Mesenchymal stem cell (in vitro differentiated cells and primary cell): ENCODE measurements at regions not wholly inside any gene's neighbourhood (a gene's known extent, or its start where the extent isn't known, plus 50 kb on each side); places are given as distances from the start of the nearest gene placed in this dataset.

Source experiments
- DNase-seq: peaks from one replicate; pipeline ENCODE4 v3.0.0-alpha.2; 2013
- H2AFZ ChIP-seq: one replicate; pipeline ENCODE4 v1.6.1; 2013; ENCODE audit warnings: low read depth, mild to moderate bottlenecking, control low read depth, inconsistent platforms, low read length, moderate library complexity
- H2AK5ac ChIP-seq: 2 replicates; pipeline ENCODE4 v1.6.1; 2013; ENCODE audit warnings: low read length, moderate library complexity, mild to moderate bottlenecking, inconsistent platforms; ENCODE audit not compliant: severe bottlenecking
- H2BK120ac ChIP-seq: one replicate; pipeline ENCODE4 v1.6.1; 2013; ENCODE audit warnings: low read depth, mild to moderate bottlenecking, inconsistent platforms, low read length, moderate library complexity
- H2BK12ac ChIP-seq, 2 experiments: one replicate each; pipeline ENCODE4 v1.6.1; 2013; ENCODE audit warnings: inconsistent platforms in 2 of 2, low read length in 2 of 2, mild to moderate bottlenecking in 2 of 2, moderate library complexity in 2 of 2, control low read depth in 1 of 2
- H2BK15ac ChIP-seq: one replicate; pipeline ENCODE4 v1.6.1; 2013; ENCODE audit warnings: mild to moderate bottlenecking, low read depth, inconsistent platforms; ENCODE audit not compliant: poor library complexity, severe bottlenecking
- H2BK5ac ChIP-seq: 2 replicates; pipeline ENCODE4 v1.6.1; 2013; ENCODE audit warnings: low read depth, mild to moderate bottlenecking, low read length, control low read depth, inconsistent platforms; ENCODE audit not compliant: poor library complexity, severe bottlenecking
- H3K14ac ChIP-seq, 2 experiments: one replicate each; pipeline ENCODE4 v1.6.1; 2013; ENCODE audit warnings: inconsistent platforms in 2 of 2, low read length in 2 of 2, control low read depth in 1 of 2, mild to moderate bottlenecking in 1 of 2, moderate library complexity in 1 of 2
- H3K18ac ChIP-seq, 2 experiments: one replicate each; pipeline ENCODE4 v1.6.1; 2013; ENCODE audit warnings: inconsistent platforms in 2 of 2, low read length in 2 of 2, control low read depth in 1 of 2, low read depth in 1 of 2, mild to moderate bottlenecking in 1 of 2
- H3K23ac ChIP-seq, 2 experiments: one replicate each; pipeline ENCODE4 v1.6.1; 2013; ENCODE audit warnings: inconsistent platforms in 2 of 2, low read length in 2 of 2, mild to moderate bottlenecking in 2 of 2, moderate library complexity in 2 of 2, control low read depth in 1 of 2
- H3K27ac ChIP-seq: 2 replicates; pipeline ENCODE4 v1.5.1; 2013; ENCODE audit warnings: mild to moderate bottlenecking, moderate library complexity, low read length, control low read depth, inconsistent platforms; ENCODE audit not compliant: poor library complexity, severe bottlenecking
- H3K27me3 ChIP-seq, 2 experiments: 2 replicates each; pipeline versions ENCODE4 v1.6.1 to v1.7.0; 2013; ENCODE audit warnings: low read length in 2 of 2, mild to moderate bottlenecking in 2 of 2, moderate library complexity in 2 of 2, control low read depth in 1 of 2, inconsistent platforms in 1 of 2; ENCODE audit not compliant: control insufficient read depth in 1 of 2, insufficient read depth in 1 of 2
- H3K36me3 ChIP-seq, 2 experiments: 2 replicates each; pipeline versions ENCODE4 v1.6.1 to v1.7.0; 2013; ENCODE audit warnings: low read length in 2 of 2, control low read depth in 1 of 2, inconsistent platforms in 1 of 2, low read depth in 1 of 2, mild to moderate bottlenecking in 1 of 2; ENCODE audit not compliant: insufficient read depth in 2 of 2, control insufficient read depth in 1 of 2
- H3K4ac ChIP-seq, 2 experiments: one replicate each; pipeline ENCODE4 v1.6.1; 2013; ENCODE audit warnings: inconsistent platforms in 2 of 2, low read length in 2 of 2, mild to moderate bottlenecking in 2 of 2, moderate library complexity in 2 of 2, control low read depth in 1 of 2, low read depth in 1 of 2
- H3K4me1 ChIP-seq: 2 replicates; pipeline ENCODE4 v1.6.1; 2013; ENCODE audit warnings: low read depth, low read length, control low read depth; ENCODE audit not compliant: control insufficient read depth, insufficient read depth
- H3K4me2 ChIP-seq: 2 replicates; pipeline ENCODE4 v1.6.1; 2013; ENCODE audit warnings: low read length, mild to moderate bottlenecking, inconsistent platforms; ENCODE audit not compliant: poor library complexity, severe bottlenecking
- H3K4me3 ChIP-seq, 2 experiments: 2 replicates each; pipeline versions ENCODE4 v1.5.1 to v1.7.0; 2013; ENCODE audit warnings: low read length in 2 of 2, mild to moderate bottlenecking in 2 of 2, control low read depth in 1 of 2, low read depth in 1 of 2; ENCODE audit not compliant: insufficient read depth in 1 of 2
- H3K79me1 ChIP-seq: replicated peaks from 2 replicates; pipeline ENCODE4 v1.6.1; 2013; ENCODE audit warnings: mild to moderate bottlenecking, control low read depth, low read length, inconsistent platforms; ENCODE audit not compliant: poor library complexity, severe bottlenecking
- H3K9ac ChIP-seq: 2 replicates; pipeline ENCODE4 v1.7.0; 2013; ENCODE audit warnings: mild to moderate bottlenecking, low read length, moderate library complexity
- H3K9me3 ChIP-seq: 2 replicates; pipeline ENCODE4 v1.7.0; 2013; ENCODE audit warnings: mild to moderate bottlenecking, low read length; ENCODE audit not compliant: control insufficient read depth
- H4K8ac ChIP-seq: one replicate; pipeline ENCODE4 v1.6.1; 2013; ENCODE audit warnings: inconsistent platforms, mild to moderate bottlenecking, low read length, moderate library complexity
- H4K91ac ChIP-seq: one replicate; pipeline ENCODE4 v1.6.1; 2013; ENCODE audit warnings: mild to moderate bottlenecking, low read length, inconsistent platforms
- WGBS: methylation state at CpG from one replicate; pipeline ENCODE4 v1.1.7; 2013; ENCODE audit warnings: mixed read lengths; 5-methylcytosine and 5-hydroxymethylcytosine counted together

DNA sequence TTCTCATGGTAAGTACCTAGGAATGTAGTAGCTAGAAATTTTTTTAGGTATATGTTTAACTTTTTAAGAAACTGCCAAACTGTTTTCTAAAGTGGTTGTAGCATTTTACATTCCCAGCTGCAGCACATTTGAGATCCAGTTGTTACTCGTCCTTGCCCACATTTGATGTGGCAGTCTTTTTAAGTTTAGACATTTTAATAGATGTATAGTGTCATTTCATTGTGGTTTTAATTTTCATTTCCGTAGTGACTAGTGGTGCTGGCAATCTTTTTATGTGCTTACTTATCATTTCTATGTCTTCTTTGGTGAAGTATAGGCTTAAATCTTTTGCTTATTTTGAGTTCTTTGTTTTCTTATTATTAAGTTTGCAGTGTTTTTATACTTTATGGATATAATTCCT lies 171.6 kb downstream of the GAS1 start:
- Histone ChIP-seq H4K8ac (no peak overlapping the region), H4K91ac (no peak overlapping the region)
- 78% methylated on average over 2 of the region's 2 CpGs for WGBS

DNA sequence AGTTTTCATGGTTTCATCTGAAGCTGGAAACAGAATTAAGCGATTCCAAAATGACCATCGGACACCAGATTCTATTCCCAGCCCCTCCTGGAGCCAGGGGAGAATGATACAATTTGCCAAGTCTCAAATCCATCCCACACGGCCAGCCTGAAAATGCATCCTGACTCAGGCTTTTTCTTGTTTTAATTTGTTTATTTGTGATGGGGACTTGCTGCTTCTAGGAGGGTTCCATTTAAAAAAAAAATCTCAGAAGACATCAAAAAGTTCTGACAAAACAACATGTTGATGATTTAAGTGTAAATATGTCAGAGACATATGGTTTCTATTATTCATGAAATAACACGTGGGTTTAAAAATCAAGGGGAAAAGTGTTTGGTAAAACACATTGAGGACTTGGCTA lies 173.2 kb downstream of the GAS1 start:
- H2BK5ac ChIP-seq, result no peak overlapping the region
- H3K18ac ChIP-seq, result no peak overlapping the region
- DNase-seq, result no peak
- H3K27ac ChIP-seq, result no peak overlapping the region
- no peak overlapping the region for H3K9ac ChIP-seq
- no peak overlapping the region for H2BK12ac ChIP-seq
- H3K4ac ChIP-seq, result no peak overlapping the region
- WGBS, result 85% methylated on average over 3 of the region's 4 CpGs
- H3K14ac ChIP-seq, result no peak overlapping the region
- no peaks in the 10 kb centered on the region for H3K36me3 ChIP-seq
- no peak overlapping the region for H3K4me3 ChIP-seq
- no peak overlapping the region for H4K91ac ChIP-seq
- no peak overlapping the region for H3K4me2 ChIP-seq
- no peaks in the 10 kb centered on the region for H3K4me1 ChIP-seq
- H3K27me3 ChIP-seq, result peaks cover 12% of the 10 kb centered on the region in 2 experiments
- no peak overlapping the region for H2AK5ac ChIP-seq
- no peak overlapping the region for H2BK15ac ChIP-seq
- no peaks in the 10 kb centered on the region for H3K79me1 ChIP-seq
- H2BK120ac ChIP-seq, result no peak overlapping the region
- H4K8ac ChIP-seq, result no peak overlapping the region
- no peaks in the 10 kb centered on the region for H3K9me3 ChIP-seq
- H2AFZ ChIP-seq, result no peak overlapping the region
- no peak overlapping the region for H3K23ac ChIP-seq

More for the DNA sequence above, 171.6 kb downstream of the GAS1 start:
- Histone ChIP-seq H3K27ac (no peak overlapping the region), H2AFZ (no peak overlapping the region), H3K36me3 (no peaks in the 10 kb centered on the region), H3K9ac (no peak overlapping the region), H3K14ac (no peak overlapping the region), H2BK5ac (no peak overlapping the region), H2BK120ac (no peak overlapping the region), H3K23ac (no peak overlapping the region), H2BK12ac (no peak overlapping the region), H2AK5ac (no peak overlapping the region), H3K4me3 (no peak overlapping the region), H3K4me2 (no peak overlapping the region), H3K9me3 (no peaks in the 10 kb centered on the region), H2BK15ac (no peak overlapping the region), H3K27me3 (peaks cover 12% of the 10 kb centered on the region in 2 experiments), H3K79me1 (no peaks in the 10 kb centered on the region), H3K4ac (no peak overlapping the region), H3K18ac (no peak overlapping the region), H3K4me1 (no peaks in the 10 kb centered on the region)
- DNase-seq, result no peak

DNA sequence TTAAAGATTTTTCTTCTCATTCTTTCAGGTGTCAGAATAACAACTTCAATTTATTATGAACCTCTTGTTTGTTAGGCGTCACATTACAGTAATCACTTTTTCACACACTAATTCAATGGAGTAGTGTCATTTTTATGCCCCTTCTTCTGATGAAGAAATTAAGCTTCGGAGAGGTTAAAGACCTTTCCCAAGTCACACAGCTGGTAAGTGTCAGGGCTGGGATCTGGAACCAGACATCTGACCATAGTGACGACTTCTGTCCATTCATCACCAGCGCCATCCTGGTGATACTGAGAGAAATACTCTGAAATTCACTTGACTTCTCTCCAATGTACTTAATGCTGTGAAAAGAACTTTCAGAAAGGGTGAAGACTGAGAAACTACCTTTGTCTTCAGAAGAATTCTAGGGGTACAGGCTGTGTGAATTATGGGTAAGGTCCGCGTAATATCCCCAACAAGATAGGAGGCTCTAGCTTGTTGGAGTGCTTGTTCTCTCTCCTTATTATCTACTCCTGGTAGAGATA lies 173.8 kb downstream of the GAS1 start:
- Histone ChIP-seq H3K23ac (no peak overlapping the region), H3K4me1 (no peaks in the 10 kb centered on the region), H3K14ac (no peak overlapping the region), H3K79me1 (no peaks in the 10 kb centered on the region), H3K4me2 (no peak overlapping the region), H3K18ac (no peak overlapping the region), H3K27ac (no peak overlapping the region), H2BK15ac (no peak overlapping the region), H3K36me3 (no peaks in the 10 kb centered on the region), H3K9me3 (no peaks in the 10 kb centered on the region), H3K4ac (no peak overlapping the region), H3K27me3 (peaks cover 12% of the 10 kb centered on the region in 2 experiments), H2BK120ac (no peak overlapping the region), H3K9ac (no peak overlapping the region), H4K91ac (no peak overlapping the region), H4K8ac (no peak overlapping the region), H2AK5ac (no peak overlapping the region), H3K4me3 (no peak overlapping the region), H2BK5ac (no peak overlapping the region), H2BK12ac (no peak overlapping the region), H2AFZ (no peak overlapping the region)
- WGBS, result 86% methylated on average over 6 of the region's 6 CpGs
- no peak for DNase-seq

DNA sequence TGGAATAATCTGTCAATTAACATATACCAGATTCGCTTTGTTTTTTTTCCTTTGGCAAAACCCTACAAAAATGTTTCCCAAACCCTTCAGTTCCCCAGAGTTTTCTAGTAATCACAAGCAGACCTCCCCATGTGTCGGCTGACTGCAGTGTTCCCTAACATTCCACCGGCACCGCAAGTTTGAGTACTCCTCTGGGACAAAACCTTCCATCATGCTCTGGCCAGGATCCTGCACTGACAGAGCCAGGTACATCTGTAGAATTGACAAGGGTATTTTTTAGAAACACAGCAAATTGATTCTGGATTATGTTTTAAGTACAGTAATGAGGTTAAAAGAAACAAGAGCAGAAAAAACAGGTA lies 174.7 kb downstream of the GAS1 start:
- no peak for DNase-seq
- Histone ChIP-seq H3K27me3 (peaks cover 12% of the 10 kb centered on the region in 2 experiments), H4K8ac (no peak overlapping the region), H3K9ac (no peak overlapping the region), H3K4me2 (no peak overlapping the region), H3K9me3 (no peaks in the 10 kb centered on the region), H2BK5ac (no peak overlapping the region), H2AK5ac (no peak overlapping the region), H3K14ac (no peak overlapping the region), H2BK120ac (no peak overlapping the region), H3K23ac (no peak overlapping the region), H2BK12ac (no peak overlapping the region), H3K79me1 (no peaks in the 10 kb centered on the region), H2AFZ (no peak overlapping the region), H3K4ac (no peak overlapping the region), H3K27ac (no peak overlapping the region), H3K4me3 (no peak overlapping the region), H3K18ac (no peak overlapping the region), H2BK15ac (no peak overlapping the region), H3K36me3 (no peaks in the 10 kb centered on the region), H3K4me1 (no peaks in the 10 kb centered on the region), H4K91ac (no peak overlapping the region)
- WGBS, result 71% methylated on average over 4 of the region's 4 CpGs
